ENCODE measurements at regions not wholly inside any gene's neighbourhood (a gene's known extent, or its start where the extent isn't known, plus 50 kb on each side); places are given as distances from the start of the nearest gene placed in this dataset.
"Not testable (repeated sequence)": the region's sequence is repeated elsewhere in the genome, so short reads cannot be mapped to it uniquely, and the experiment has no call there.

DNA sequence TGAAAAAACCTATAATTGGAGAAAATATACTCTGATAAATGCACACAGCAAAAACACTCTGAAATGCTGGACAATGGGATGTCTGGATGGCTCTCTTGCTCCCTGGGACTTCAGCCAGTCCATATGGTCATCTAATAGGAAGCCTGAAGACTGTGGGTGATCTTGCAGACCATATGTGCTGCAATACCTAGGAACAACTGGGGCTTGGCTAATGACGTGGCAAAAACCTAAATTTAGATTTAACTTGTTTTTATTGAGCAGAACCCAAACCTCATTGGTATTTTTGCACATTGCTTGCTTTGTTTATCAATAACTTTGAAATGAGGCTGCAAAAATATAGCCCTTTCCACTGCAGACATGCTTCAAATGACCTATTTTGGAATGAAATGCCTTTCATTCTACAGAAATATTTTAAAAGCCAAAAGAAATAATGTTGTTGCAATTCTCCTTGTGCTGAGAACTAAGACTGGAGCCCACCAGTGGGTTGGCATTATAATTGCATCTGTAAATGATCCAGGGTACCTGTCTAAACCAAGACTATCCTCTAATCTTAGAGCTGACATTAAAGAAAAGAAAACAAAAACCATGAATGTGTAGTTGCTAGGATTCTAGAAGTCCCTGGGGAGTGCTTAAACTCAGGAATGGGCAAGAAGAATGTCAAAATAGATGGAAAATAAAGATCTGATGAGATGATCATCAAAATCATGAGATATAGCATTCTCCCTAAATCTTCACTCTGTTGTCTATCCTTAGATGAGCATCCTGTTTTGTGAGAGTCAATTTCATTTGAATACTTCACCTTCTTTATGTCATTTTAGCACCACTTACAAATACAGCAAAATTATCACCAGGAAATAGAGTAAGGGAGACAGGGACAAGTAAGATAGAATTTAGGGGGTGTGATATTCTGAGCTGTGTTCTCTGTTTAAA, 152.1 kb upstream of the RIMS1 start:
- no peak for DNase-seq

DNA sequence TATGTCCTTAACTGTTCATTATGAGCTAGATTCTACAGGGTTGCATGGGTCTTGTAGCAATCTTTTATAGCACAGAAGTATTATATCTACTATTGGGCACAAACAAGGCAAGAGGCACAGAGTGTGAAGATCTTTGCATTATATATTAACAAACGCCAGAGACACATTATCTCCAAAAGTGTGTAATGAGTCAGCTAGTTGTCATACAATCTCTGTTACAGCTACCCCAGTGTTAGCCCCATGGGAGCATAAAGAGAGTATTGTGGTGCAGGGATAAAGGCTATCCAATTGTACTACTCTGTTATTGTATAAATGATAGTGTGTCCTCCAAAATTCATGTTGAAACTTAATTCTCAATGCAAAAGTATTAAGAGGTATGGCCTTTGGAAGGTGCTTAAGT, 148.4 kb upstream of the RIMS1 start:
- DNase-seq: no peak

DNA sequence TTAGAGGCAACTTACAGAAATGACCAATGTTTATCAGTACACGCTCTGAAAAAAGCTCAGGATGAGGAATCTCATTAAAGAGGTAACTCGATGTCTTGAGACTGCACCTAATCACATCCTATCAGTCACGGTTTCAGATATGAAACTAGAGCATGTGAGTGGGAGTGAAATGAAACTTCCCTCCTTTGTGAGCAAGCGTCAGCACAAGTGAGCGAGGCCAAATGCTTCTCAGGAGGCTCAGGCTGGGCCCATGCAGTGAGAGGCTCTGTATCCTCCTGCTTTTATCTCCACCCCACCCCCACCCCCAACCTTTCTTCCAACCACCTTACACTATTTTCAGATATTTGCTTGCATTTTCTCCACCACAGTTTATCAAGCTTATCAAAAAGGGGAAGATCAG, 140.8 kb upstream of the RIMS1 start:
- no peak for DNase-seq

DNA sequence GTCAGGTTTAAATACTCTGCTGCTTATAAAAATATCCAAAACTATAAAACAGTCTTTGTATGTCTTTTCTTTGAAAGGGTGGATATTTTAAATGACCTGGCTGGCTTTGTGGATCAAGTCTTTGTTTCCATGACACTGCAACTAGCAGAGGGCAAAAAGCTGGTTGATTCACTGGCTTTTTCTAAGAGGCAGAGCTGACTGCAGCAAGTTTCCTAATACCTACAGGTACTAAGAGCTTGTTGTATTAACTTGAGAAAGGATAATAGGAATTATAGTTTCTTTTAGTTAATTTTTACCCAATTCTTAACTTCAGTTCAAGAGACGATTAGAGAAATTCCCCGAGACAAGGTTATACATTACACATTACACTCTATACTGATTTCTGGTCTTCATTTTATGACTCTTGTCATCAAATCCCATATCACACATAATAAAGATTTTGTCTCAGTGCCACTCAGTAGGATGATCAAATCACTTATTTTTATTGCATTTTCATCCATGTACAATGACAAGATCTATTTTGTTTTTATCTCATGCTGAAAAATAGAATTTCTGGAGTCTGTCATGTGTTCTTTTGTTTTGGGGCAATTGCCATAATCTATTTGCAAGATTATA, 120.1 kb upstream of the RIMS1 start:
- no peak for DNase-seq

DNA sequence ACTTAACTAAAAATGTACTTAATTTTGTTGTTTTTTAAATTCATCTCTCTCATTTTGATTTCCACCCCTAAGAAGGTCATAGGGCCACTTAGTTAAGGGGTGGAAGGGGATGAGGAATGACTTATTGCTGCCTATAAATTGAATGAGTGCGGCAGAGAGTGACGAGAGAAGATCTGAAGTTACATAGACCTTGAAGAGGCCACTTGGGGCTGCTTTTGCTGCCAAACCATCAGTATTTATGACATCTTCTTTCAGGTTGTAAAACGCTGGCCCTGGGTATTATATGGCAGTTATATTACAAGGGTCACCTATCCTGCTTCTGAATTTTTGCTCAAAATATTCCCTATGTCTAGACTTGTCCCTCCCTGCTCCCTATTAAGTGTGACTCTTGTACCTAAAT, 119.6 kb upstream of the RIMS1 start:
- DNase-seq: no peak

DNA sequence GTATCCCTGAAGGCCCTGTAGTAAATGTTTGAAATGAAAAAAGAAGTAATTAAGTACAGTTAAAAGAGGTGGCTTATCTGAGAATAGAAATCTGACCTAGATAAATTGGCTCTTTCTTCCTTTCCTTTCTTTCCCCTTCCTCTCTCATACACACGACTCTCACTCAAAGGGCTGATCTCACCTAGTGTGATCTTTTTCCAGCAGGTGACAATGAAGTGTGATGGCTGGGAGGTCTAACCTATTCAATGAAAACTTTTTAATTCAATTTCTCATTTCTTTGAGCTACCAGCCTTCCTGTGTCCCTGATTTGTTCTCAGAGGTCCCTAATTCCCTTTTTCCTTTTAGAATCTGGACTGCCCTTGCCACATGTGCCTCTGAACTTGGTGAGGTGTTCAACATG, 118.0 kb upstream of the RIMS1 start:
- no peak for DNase-seq

DNA sequence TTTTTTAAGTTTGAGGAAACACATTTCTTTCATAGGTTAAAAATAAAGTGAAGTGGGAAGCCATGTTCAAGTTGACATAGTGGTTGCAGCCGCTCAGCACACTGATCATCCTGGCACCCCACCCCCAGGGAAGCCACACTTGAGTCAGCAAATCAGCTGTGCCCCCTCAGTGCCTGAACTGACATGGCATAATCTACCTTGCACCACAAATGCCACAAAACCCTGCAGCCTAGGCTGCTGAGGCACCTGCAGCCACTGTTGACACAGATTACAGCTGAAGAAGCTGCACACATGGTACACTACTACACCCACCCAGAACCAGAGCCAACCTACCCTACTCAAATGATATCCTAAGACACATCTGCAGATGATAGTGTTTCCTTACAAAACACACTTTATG, 77.5 kb upstream of the RIMS1 start:
- no peak for DNase-seq

DNA sequence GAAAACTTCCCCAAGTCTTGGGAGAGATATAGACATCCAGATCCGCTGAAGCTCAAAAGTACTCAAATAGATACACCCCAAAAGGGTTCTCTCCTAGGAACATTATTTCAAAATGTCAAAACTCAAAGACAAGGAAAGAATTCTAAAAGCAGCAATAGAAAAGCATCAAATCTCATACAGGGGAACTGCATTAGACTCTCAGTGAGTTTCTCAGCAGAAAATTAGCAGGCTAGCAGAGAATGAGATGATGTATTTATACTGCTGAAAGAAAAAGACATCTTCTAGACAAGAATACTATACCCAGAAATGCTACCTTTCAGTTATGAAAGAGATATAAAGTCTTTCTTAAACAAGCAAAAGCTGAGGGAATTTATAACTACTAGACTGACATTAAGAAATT, 75.5 kb upstream of the RIMS1 start:
- no peak for DNase-seq

DNA sequence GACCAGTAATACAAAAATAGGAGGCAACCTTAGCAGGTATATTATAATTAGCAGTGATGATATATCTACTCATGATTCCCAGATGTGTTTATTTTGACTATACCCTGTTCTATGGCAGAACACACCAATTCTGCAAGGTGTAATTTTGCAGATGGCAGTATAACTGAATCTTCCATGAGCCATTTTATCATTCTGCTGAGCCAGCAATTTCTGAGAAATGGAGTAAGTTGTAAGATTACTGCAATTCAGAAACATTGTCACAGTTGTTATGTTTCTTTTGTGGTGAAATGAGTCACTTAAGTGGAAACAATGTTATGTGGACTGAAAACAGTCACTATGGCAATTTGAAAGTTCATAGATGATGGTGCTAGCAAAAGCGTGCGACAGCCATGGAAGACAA, 63.7 kb upstream of the RIMS1 start:
- no peak for DNase-seq

DNA sequence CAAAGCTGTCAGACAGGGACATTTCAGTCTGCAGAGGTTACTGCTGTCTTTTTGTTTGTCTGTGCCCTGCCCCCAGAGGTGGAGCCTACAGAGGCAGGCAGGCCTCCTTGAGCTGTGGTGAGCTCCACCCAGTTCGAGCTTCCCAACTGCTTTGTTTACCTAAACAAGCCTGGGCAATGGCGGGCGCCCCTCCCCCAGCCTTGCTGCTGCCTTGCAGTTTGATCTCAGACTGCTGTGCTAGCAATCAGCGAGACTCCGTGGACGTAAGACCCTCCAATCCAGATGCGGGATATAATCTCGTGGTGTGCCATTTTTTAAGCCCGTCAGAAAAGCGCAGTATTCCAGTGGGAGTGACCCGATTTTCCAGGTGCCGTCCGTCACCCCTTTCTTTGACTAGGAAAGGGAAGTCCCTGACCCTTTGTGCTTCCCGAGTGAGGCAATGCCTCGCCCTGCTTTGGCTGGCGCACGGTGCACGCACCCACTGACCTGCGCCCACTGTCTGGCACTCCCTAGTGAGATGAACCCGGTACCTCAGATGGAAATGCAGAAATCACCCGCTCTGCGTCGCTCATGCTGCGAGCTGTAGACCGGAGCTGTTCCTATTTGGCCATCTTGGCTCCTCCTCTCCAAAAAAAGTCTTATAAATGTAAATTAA, 54.1 kb upstream of the RIMS1 start:
- DNase-seq: not testable (repeated sequence)
